H9 (cell line): ENCODE measurements at regions not wholly inside any gene's neighbourhood (a gene's known extent, or its start where the extent isn't known, plus 50 kb on each side); places are given as distances from the start of the nearest gene placed in this dataset.

Source experiments
- DNase-seq: peaks from one replicate; pipeline ENCODE4 v3.0.0-alpha.2; 2017
- H2AFZ ChIP-seq: one replicate; pipeline ENCODE4 v1.6.1; 2013; ENCODE audit warnings: mild to moderate bottlenecking, low read length, control low read depth, moderate library complexity
- H2AK5ac ChIP-seq: 2 replicates; pipeline ENCODE4 v1.6.1; 2013; ENCODE audit warnings: low read length, control low read depth, mixed read lengths; ENCODE audit not compliant: insufficient read length
- H2BK120ac ChIP-seq: one replicate; pipeline ENCODE4 v1.6.1; 2013; ENCODE audit warnings: low read depth, mild to moderate bottlenecking, low read length, control low read depth, inconsistent platforms; ENCODE audit not compliant: poor library complexity, severe bottlenecking
- H2BK12ac ChIP-seq: 2 replicates; pipeline ENCODE4 v1.6.1; 2013; ENCODE audit warnings: low read length, control low read depth, mixed read lengths, low read depth; ENCODE audit not compliant: insufficient read length
- H2BK15ac ChIP-seq: 2 replicates; pipeline ENCODE4 v1.6.1; 2013; ENCODE audit warnings: low read depth, low read length, control low read depth
- H2BK20ac ChIP-seq: one replicate; pipeline ENCODE4 v1.6.1; 2013; ENCODE audit warnings: low read depth, mild to moderate bottlenecking, low read length, control low read depth, inconsistent platforms; ENCODE audit not compliant: poor library complexity, severe bottlenecking
- H2BK5ac ChIP-seq: 2 replicates; pipeline ENCODE4 v1.6.1; 2013; ENCODE audit warnings: low read length, control low read depth, mixed read lengths; ENCODE audit not compliant: insufficient read length
- H3K14ac ChIP-seq: 2 replicates; pipeline ENCODE4 v1.6.1; 2013; ENCODE audit warnings: low read length, control low read depth; ENCODE audit not compliant: insufficient read depth
- H3K18ac ChIP-seq: 2 replicates; pipeline ENCODE4 v1.6.1; 2013; ENCODE audit warnings: low read depth, mild to moderate bottlenecking, mixed read lengths, low read length, control low read depth; ENCODE audit not compliant: insufficient read length
- H3K23ac ChIP-seq: 2 replicates; pipeline ENCODE4 v1.6.1; 2013; ENCODE audit warnings: low read length, control low read depth, mixed read lengths, low read depth; ENCODE audit not compliant: insufficient read length
- H3K23me2 ChIP-seq: 2 replicates; pipeline ENCODE4 v1.6.1; 2013; ENCODE audit warnings: low read depth, mild to moderate bottlenecking, mixed read lengths, low read length, control low read depth; ENCODE audit not compliant: insufficient read length, poor library complexity, severe bottlenecking
- H3K27ac ChIP-seq: 2 replicates; pipeline ENCODE4 v1.5.1; 2013; ENCODE audit warnings: low read length, control low read depth, mixed read lengths, low read depth; ENCODE audit not compliant: insufficient read length
- H3K27me3 ChIP-seq: 2 replicates; pipeline ENCODE4 v1.6.1; 2013; ENCODE audit warnings: low read length, control low read depth, inconsistent platforms; ENCODE audit not compliant: insufficient read depth
- H3K4ac ChIP-seq: 2 replicates; pipeline ENCODE4 v1.6.1; 2013; ENCODE audit warnings: low read depth, mild to moderate bottlenecking, control low read depth, inconsistent platforms, low read length, moderate library complexity
- H3K4me1 ChIP-seq: 2 replicates; pipeline ENCODE4 v1.6.1; 2013; ENCODE audit warnings: low read length, control low read depth, inconsistent platforms; ENCODE audit not compliant: insufficient read depth
- H3K4me2 ChIP-seq: 2 replicates; pipeline ENCODE4 v1.6.1; 2013; ENCODE audit warnings: low read length, control low read depth, mixed read lengths; ENCODE audit not compliant: insufficient read length, insufficient read depth
- H3K56ac ChIP-seq: 2 replicates; pipeline ENCODE4 v1.6.1; 2013; ENCODE audit warnings: low read depth, mild to moderate bottlenecking, mixed read lengths, low read length, control low read depth; ENCODE audit not compliant: insufficient read length
- H3K79me1 ChIP-seq: 2 replicates; pipeline ENCODE4 v1.6.1; 2013; ENCODE audit warnings: low read depth, mild to moderate bottlenecking, moderate library complexity, low read length, control low read depth, inconsistent platforms; ENCODE audit not compliant: insufficient read depth, poor library complexity, severe bottlenecking
- H3K79me2 ChIP-seq: 2 replicates; pipeline ENCODE4 v1.6.1; 2013; ENCODE audit warnings: low read length, control low read depth, inconsistent platforms; ENCODE audit not compliant: insufficient read depth
- H3K9ac ChIP-seq: 2 replicates; pipeline ENCODE4 v1.6.1; 2013; ENCODE audit warnings: low read length, control low read depth, mixed read lengths; ENCODE audit not compliant: insufficient read length; ENCODE audit errors: extremely low read depth
- H3K9me3 ChIP-seq: one replicate; pipeline ENCODE4 v1.6.1; 2013; ENCODE audit warnings: low read depth, low read length, inconsistent platforms; ENCODE audit not compliant: control insufficient read depth
- H3T11ph ChIP-seq: one replicate; pipeline ENCODE4 v1.6.1; 2013; ENCODE audit warnings: mild to moderate bottlenecking, low read length, control low read depth, inconsistent platforms
- H4K20me1 ChIP-seq: one replicate; pipeline ENCODE4 v1.6.1; 2013; ENCODE audit not compliant: control insufficient read depth, insufficient read length, insufficient read depth
- H4K5ac ChIP-seq: 2 replicates; pipeline ENCODE4 v1.6.1; 2013; ENCODE audit warnings: low read depth, mild to moderate bottlenecking, mixed read lengths, low read length, control low read depth; ENCODE audit not compliant: insufficient read length
- H4K8ac ChIP-seq: replicated peaks from 2 replicates; pipeline ENCODE4 v1.6.1; 2013; ENCODE audit warnings: low read length, control low read depth, mixed read lengths, low read depth; ENCODE audit not compliant: insufficient read length
- H4K91ac ChIP-seq: 2 replicates; pipeline ENCODE4 v1.6.1; 2013; ENCODE audit warnings: low read depth, mild to moderate bottlenecking, moderate library complexity, mixed read lengths, low read length, control low read depth; ENCODE audit not compliant: insufficient read length
- H3K27ac Mint-ChIP-seq, 3 experiments: 2 replicates in 2 of 3; 3 replicates in 1 of 3; pipeline ENCODE4 v1.8.0; 2020 to 2021; ENCODE audit warnings: mixed read lengths in 3 of 3, mild to moderate bottlenecking in 1 of 3, moderate library complexity in 1 of 3
- H3K27me3 Mint-ChIP-seq: 2 replicates; pipeline ENCODE4 v1.8.0; 2021; ENCODE audit warnings: low read depth, mild to moderate bottlenecking, moderate library complexity, mixed read lengths
- H3K36me3 Mint-ChIP-seq, 3 experiments: 2 replicates in 2 of 3; 3 replicates in 1 of 3; pipeline ENCODE4 v1.8.0; 2020 to 2021; ENCODE audit warnings: low read depth in 3 of 3, mixed read lengths in 3 of 3; ENCODE audit not compliant: insufficient read depth in 1 of 3
- H3K4me1 Mint-ChIP-seq, 2 experiments: 2 replicates each; pipeline ENCODE4 v1.8.0; 2020; ENCODE audit warnings: mixed read lengths in 2 of 2
- H3K4me3 Mint-ChIP-seq, 2 experiments: 2 replicates in 1 of 2; 3 replicates in 1 of 2; pipeline ENCODE4 v1.8.0; 2020 to 2021; ENCODE audit warnings: mild to moderate bottlenecking in 2 of 2, mixed read lengths in 2 of 2, moderate library complexity in 1 of 2
- H3K9me3 Mint-ChIP-seq, 2 experiments: 2 replicates in 1 of 2; 3 replicates in 1 of 2; pipeline ENCODE4 v1.8.0; 2020; ENCODE audit warnings: mild to moderate bottlenecking in 2 of 2, mixed read lengths in 2 of 2, moderate library complexity in 1 of 2
- CTCF ChIP-seq: fragments of 200-600 bp; sonication (generic); conservative IDR thresholded peaks from 3 replicates; pipeline ENCODE4 v1.8.0; 2021; ENCODE audit warnings: antibody characterized with exemption, mild to moderate bottlenecking
- WGBS: extraction: QIAGEN DNeasy Blood & Tissue Kit; methylation state at CpG from one replicate; pipeline ENCODE4 v1.1.7; 2013; ENCODE audit warnings: missing lambda C conversion rate, low lambda C conversion rate, mixed read lengths; ENCODE audit not compliant: insufficient read length; ENCODE audit errors: extremely low coverage; 5-methylcytosine and 5-hydroxymethylcytosine counted together

- no peak overlapping the region for H3K56ac ChIP-seq
- Mint-ChIP-seq H3K4me1 (no peaks in the 10 kb centered on the region), H3K27me3 (no peaks in the 10 kb centered on the region), H3K27ac (no peak overlapping the region), H3K4me3 (no peak overlapping the region), H3K36me3 (no peaks in the 10 kb centered on the region), H3K9me3 (peaks cover 0 to 3% of the 10 kb centered on the region in 2 experiments; a peak in 1 of 5 replicates)
- H3K14ac ChIP-seq, result no peak overlapping the region
- no peak overlapping the region for H3K9ac ChIP-seq
- H3K79me2 ChIP-seq, result no peaks in the 10 kb centered on the region
- no peaks in the 10 kb centered on the region for H3K23me2 ChIP-seq
- H3K27me3 ChIP-seq, result no peaks in the 10 kb centered on the region
- no peak overlapping the region for H3K23ac ChIP-seq
- no peaks in the 10 kb centered on the region for H3K79me1 ChIP-seq
- H2BK12ac ChIP-seq, result no peak overlapping the region
- no peak for DNase-seq
- no peak overlapping the region for H3K4me2 ChIP-seq
- H3K4ac ChIP-seq, result no peak overlapping the region
- H2BK20ac ChIP-seq, result no peak overlapping the region
- H3T11ph ChIP-seq, result no peak overlapping the region
- H2AFZ ChIP-seq, result no peak overlapping the region
- H2AK5ac ChIP-seq, result no peak overlapping the region
- H4K20me1 ChIP-seq, result no peaks in the 10 kb centered on the region
- H3K4me1 ChIP-seq, result no peaks in the 10 kb centered on the region
- no peak for TF ChIP-seq CTCF
- H2BK5ac ChIP-seq, result no peak overlapping the region
- no peaks in the 10 kb centered on the region for H3K9me3 ChIP-seq
- H4K5ac ChIP-seq, result no peak overlapping the region
- H4K91ac ChIP-seq, result no peak overlapping the region
- no peak overlapping the region for H4K8ac ChIP-seq
- H3K27ac ChIP-seq, result no peak overlapping the region
- no peak overlapping the region for H2BK120ac ChIP-seq
- WGBS, result no CpG with 5 or more reads among the region's 20 CpGs
- H2BK15ac ChIP-seq, result no peak overlapping the region
- H3K18ac ChIP-seq, result no peak overlapping the region
These were observed 118.4 kb upstream of the ARID2 start for GRCh38 chr12:45611061-45611460.
